ENCODE measurements at regions not wholly inside any gene's neighbourhood (a gene's known extent, or its start where the extent isn't known, plus 50 kb on each side); places are given as distances from the start of the nearest gene placed in this dataset.

GRCh38 chr2:228458364-228458763 lies 276.9 kb upstream of the SPHKAP start:
- CTCF ChIA-PET = no interaction called here
- H3K9ac ChIP-seq (replicated peaks; ENCODE audit: extremely low read depth, insufficient read depth, low read length) = no peak overlapping the region
- TF ChIP-seq MYC (IDR thresholded peaks at IDR 0.05; ENCODE audit: low read depth, low read length) (no peak), CTCF (IDR thresholded peaks at IDR 0.05; ENCODE audit: extremely low read depth in 1 of 2, insufficient read depth in 1 of 2, low read depth in 1 of 2, low read length in 2 of 2) (no peak), MAX (IDR thresholded peaks at IDR 0.05; ENCODE audit: insufficient read depth, insufficient read length) (no peak), JUN (IDR thresholded peaks at IDR 0.05; ENCODE audit: borderline replicate concordance, insufficient read depth, insufficient read length, low read depth) (no peak), POLR2A (IDR thresholded peaks at IDR 0.05; ENCODE audit: low read depth, low read length) (no peak), GATA2 (IDR thresholded peaks at IDR 0.05; ENCODE audit: insufficient read depth, insufficient read length, low read depth, low read length) (no peak), FOS (IDR thresholded peaks at IDR 0.05; ENCODE audit: borderline replicate concordance, insufficient read depth, low read length) (no peak), EZH2 (IDR thresholded peaks at IDR 0.05; ENCODE audit: borderline replicate concordance, low read depth, low read length, severe bottlenecking) (no peak), POLR2AphosphoS5 (IDR thresholded peaks at IDR 0.05; ENCODE audit: insufficient read depth, low read depth, low read length) (no peak)
- no peak overlapping the region for H3K27ac ChIP-seq (ENCODE audit: insufficient read depth, low read depth, low read length)
- intact Hi-C loops (cut with micrococcal nuclease) = no loop called here
- POLR2A ChIA-PET = no interaction called here
- dilution Hi-C loops (cut with MboI; ENCODE audit: extremely low pct_ligation_motif_present, low sequenced_read_pairs) = no loop called here
- H3K79me2 ChIP-seq (ENCODE audit: control insufficient read depth, insufficient read depth, low read length) = no peaks in the 10 kb centered on the region
- H3K4me1 ChIP-seq (ENCODE audit: control insufficient read depth, extremely low read depth, insufficient read depth, low read length) = no peaks in the 10 kb centered on the region
- H4K20me1 ChIP-seq (replicated peaks; ENCODE audit: control insufficient read depth, extremely low read depth, insufficient read depth, low read length) = no peaks in the 10 kb centered on the region
- no peaks in the 10 kb centered on the region for H3K36me3 ChIP-seq (ENCODE audit: control insufficient read depth in 2 of 2, extremely low read depth in 1 of 2, insufficient read depth in 2 of 2, low read length in 2 of 2)
- DNase-seq (ENCODE audit: low read depth, low spot score) (no peak), FAIRE-seq (no peak)
- H2AFZ ChIP-seq (ENCODE audit: low read depth, low read length) = no peak overlapping the region
- BruUV-seq (replicated peaks) = no TSS peak
- no peak overlapping the region for H3K4me3 ChIP-seq (replicated peaks in 1 of 3; ENCODE audit: insufficient read depth in 1 of 3, low read depth in 1 of 3, low read length in 3 of 3)
- peaks cover 8% of the 10 kb centered on the region for H3K9me3 ChIP-seq (replicated peaks; ENCODE audit: control insufficient read depth, insufficient read depth, low read length)
- no peaks in the 10 kb centered on the region for H3K9me1 ChIP-seq (replicated peaks; ENCODE audit: control insufficient read depth, extremely low read depth, insufficient read depth, low read length)
- H3K4me2 ChIP-seq (ENCODE audit: insufficient read depth, low read length) = no peak overlapping the region
- H3K27me3 ChIP-seq (ENCODE audit: control insufficient read depth in 2 of 2, insufficient read depth in 2 of 2, low read length in 2 of 2) = no peaks in the 10 kb centered on the region

Data from endothelial cell of umbilical vein (primary cell).